ENCODE measurements at regions not wholly inside any gene's neighbourhood (a gene's known extent, or its start where the extent isn't known, plus 50 kb on each side); places are given as distances from the start of the nearest gene placed in this dataset.

- DNase-seq: no peak
These were observed 537.3 kb upstream of the SEMA6D start for GRCh38 chr15:47179988-47180387.

- no peak for DNase-seq
These were observed 534.5 kb upstream of the SEMA6D start for GRCh38 chr15:47182818-47183217.

- peak; percentile 35 for DNase-seq
These were observed 533.0 kb upstream of the SEMA6D start for GRCh38 chr15:47184003-47184907.

- DNase-seq: peak; percentile 30
These were observed 532.1 kb upstream of the SEMA6D start for GRCh38 chr15:47184908-47185801.

GRCh38 chr15:47186075-47186474 is 531.2 kb upstream of the SEMA6D start:
- no peak for DNase-seq

- no peak for DNase-seq
These were observed 528.4 kb upstream of the SEMA6D start for GRCh38 chr15:47188758-47189507.

- no peak for DNase-seq
These were observed 522.6 kb upstream of the SEMA6D start for GRCh38 chr15:47194718-47195117.

GRCh38 chr15:47196048-47196447 is 521.3 kb upstream of the SEMA6D start:
- peak; percentile 76 for DNase-seq

- no peak for DNase-seq
These were observed 513.3 kb upstream of the SEMA6D start for GRCh38 chr15:47203993-47204392.

GRCh38 chr15:47206358-47206978 is 510.8 kb upstream of the SEMA6D start:
- no peak for DNase-seq

GRCh38 chr15:47209591-47209990 is 507.7 kb upstream of the SEMA6D start:
- DNase-seq: no peak

GRCh38 chr15:47212222-47213010 is 504.9 kb upstream of the SEMA6D start:
- DNase-seq: no peak

GRCh38 chr15:47213883-47214282 is 503.4 kb upstream of the SEMA6D start:
- DNase-seq: no peak

GRCh38 chr15:47218295-47218694 is 499.0 kb upstream of the SEMA6D start:
- no peak for DNase-seq

- DNase-seq: no peak
These were observed 472.9 kb upstream of the SEMA6D start for GRCh38 chr15:47244361-47244760.

GRCh38 chr15:47246317-47246716 is 471.0 kb upstream of the SEMA6D start:
- DNase-seq: no peak

GRCh38 chr15:47258521-47258920 is 458.8 kb upstream of the SEMA6D start:
- DNase-seq: no peak

- DNase-seq: no peak
These were observed 451.6 kb upstream of the SEMA6D start for GRCh38 chr15:47265686-47266085.

GRCh38 chr15:47266566-47266965 is 450.7 kb upstream of the SEMA6D start:
- DNase-seq: no peak

GRCh38 chr15:47273864-47274263 is 443.4 kb upstream of the SEMA6D start:
- DNase-seq: no peak

- DNase-seq: no peak
These were observed 434.1 kb upstream of the SEMA6D start for GRCh38 chr15:47283246-47283645.

GRCh38 chr15:47288794-47289193 is 428.5 kb upstream of the SEMA6D start:
- no peak for DNase-seq
